HCT116 (cell line): ENCODE measurements at regions not wholly inside any gene's neighbourhood (a gene's known extent, or its start where the extent isn't known, plus 50 kb on each side); places are given as distances from the start of the nearest gene placed in this dataset.

Source experiments
- ATAC-seq: fragments of 200-7000 bp; cut with Tn5 transposase; 2 replicates; pipeline ENCODE4 v1.9.1; 2020; ENCODE audit warnings: mild to moderate bottlenecking, moderate library complexity
- BruUV-seq: library from RNA; stranded (reverse); fragments of 400-500 nt; replicated peaks from 2 replicates; lab custom pipeline; 2021; lab: Mats Ljungman, UMichigan
- CTCF ChIA-PET: fragments of 300-600 bp; sonication (Branson Sonifier 250); formaldehyde crosslinking; loops from one replicate; lab custom pipeline; 2021; ENCODE audit warnings: antibody characterized with exemption; lab: Charles Lee
- POLR2A ChIA-PET: fragments of 300-600, 350-600 bp; sonication (Branson Sonifier 250); formaldehyde crosslinking; loops from one replicate; lab custom pipeline; 2021; ENCODE audit warnings: antibody characterized with exemption; lab: Charles Lee
- RAD21 ChIA-PET, 2 experiments: fragments of 300-600 bp; sonication (Branson Sonifier 250); formaldehyde crosslinking; loops; one replicate each; lab custom pipeline; 2023; ENCODE audit warnings: low total read pairs in 2 of 2; ENCODE audit not compliant: uncharacterized antibody in 2 of 2, unreplicated experiment in 2 of 2, low non-redundant PET in 1 of 2; lab: Charles Lee
- DNase-seq: peaks from one replicate; pipeline ENCODE4 v3.0.0-alpha.2; 2010; ENCODE audit warnings: low read depth, low spot score
- H2AFZ ChIP-seq: fragments of 200-600 bp; shearing (Covaris generic), sonication (generic); 2 replicates; pipeline ENCODE4 v1.6.1; 2017; ENCODE audit warnings: low read depth, mixed run types, mixed read lengths, antibody characterized with exemption, low read length; ENCODE audit not compliant: poor library complexity, severe bottlenecking
- H3K27ac ChIP-seq: 2 replicates; pipeline ENCODE4 v1.5.1; 2012; ENCODE audit warnings: low read depth, low read length
- H3K27me3 ChIP-seq: fragments of 200-600 bp; sonication (generic); 2 replicates; pipeline ENCODE4 v1.6.1; 2016; ENCODE audit warnings: mixed run types, low read length, mixed read lengths; ENCODE audit not compliant: insufficient read depth
- H3K36me3 ChIP-seq, 2 experiments: fragments of 200-500 bp in 1 of 2; fragments of 200-600 bp in 1 of 2; sonication (Bioruptor generic) in 1 of 2; sonication (generic) in 1 of 2; 2 replicates each; pipeline versions ENCODE4 v1.5.1 to v1.6.1; 2014 to 2016; ENCODE audit warnings: low read length in 2 of 2, inconsistent platforms in 1 of 2, mixed read lengths in 1 of 2, mixed run types in 1 of 2; ENCODE audit not compliant: insufficient read depth in 2 of 2, control insufficient read depth in 1 of 2
- H3K4me1 ChIP-seq, 2 experiments: fragments of 200-600 bp in 1 of 2; sonication (generic) in 1 of 2; 2 replicates each; pipeline versions ENCODE4 v1.5.1 to v1.6.1; 2012 to 2017; ENCODE audit warnings: low read length in 2 of 2, inconsistent platforms in 1 of 2, mild to moderate bottlenecking in 1 of 2, mixed read lengths in 1 of 2, mixed run types in 1 of 2, moderate library complexity in 1 of 2; ENCODE audit not compliant: insufficient read depth in 2 of 2, control insufficient read depth in 1 of 2
- H3K4me2 ChIP-seq: fragments of 200-600 bp; sonication (generic); 2 replicates; pipeline ENCODE4 v1.6.1; 2017; ENCODE audit warnings: mixed run types, low read length, mixed read lengths
- H3K4me3 ChIP-seq, 2 experiments: fragments of 200-600 bp in 1 of 2; sonication (generic) in 1 of 2; replicated peaks in 1 of 2; 2 replicates each; pipeline ENCODE4 v1.5.1; 2011 to 2016; ENCODE audit warnings: low read length in 2 of 2, control low read depth in 1 of 2, low read depth in 1 of 2, mild to moderate bottlenecking in 1 of 2, mixed read lengths in 1 of 2, mixed run types in 1 of 2
- H3K79me2 ChIP-seq: fragments of 200-600 bp; sonication (generic); 2 replicates; pipeline ENCODE4 v1.6.1; 2017; ENCODE audit warnings: mild to moderate bottlenecking, mixed run types, low read length, moderate library complexity, mixed read lengths; ENCODE audit not compliant: insufficient read depth
- H3K9ac ChIP-seq: fragments of 200-600 bp; sonication (generic); 2 replicates; pipeline ENCODE4 v1.6.1; 2016; ENCODE audit warnings: low read length, mixed read lengths
- H3K9me2 ChIP-seq: fragments of 200-600 bp; sonication (generic), shearing (Covaris generic); 2 replicates; pipeline ENCODE4 v1.6.1; 2017; ENCODE audit warnings: mixed run types, mild to moderate bottlenecking, moderate library complexity; ENCODE audit not compliant: insufficient read depth
- H3K9me3 ChIP-seq, 2 experiments: fragments of 200-500 bp in 1 of 2; fragments of 200-600 bp in 1 of 2; sonication (Bioruptor generic) in 1 of 2; sonication (generic) in 1 of 2; 2 replicates each; pipeline ENCODE4 v1.6.1; 2014 to 2017; ENCODE audit warnings: low read length in 2 of 2, mixed read lengths in 2 of 2, inconsistent platforms in 1 of 2, low read depth in 1 of 2, mild to moderate bottlenecking in 1 of 2, mixed run types in 1 of 2, moderate library complexity in 1 of 2; ENCODE audit not compliant: control insufficient read depth in 1 of 2, insufficient read depth in 1 of 2
- H4K20me1 ChIP-seq: fragments of 200-600 bp; sonication (generic), shearing (Covaris generic); 2 replicates; pipeline ENCODE4 v1.6.1; 2017; ENCODE audit warnings: mixed run types, mild to moderate bottlenecking, moderate library complexity; ENCODE audit not compliant: insufficient read depth
- CBX3 ChIP-seq: IDR thresholded peaks from 2 replicates; pipeline ENCODE4 v1.6.1; 2012; ENCODE audit warnings: low read depth
- CEBPB ChIP-seq: IDR thresholded peaks from 2 replicates; pipeline ENCODE4 v1.6.1; 2012; ENCODE audit warnings: low read depth
- EGR1 ChIP-seq: IDR thresholded peaks from 2 replicates; pipeline ENCODE4 v1.6.1; 2012; ENCODE audit warnings: low read depth
- FOSL1 ChIP-seq: IDR thresholded peaks from 2 replicates; pipeline ENCODE4 v1.6.1; 2012; ENCODE audit warnings: low read depth
- JUND ChIP-seq: IDR thresholded peaks from 2 replicates; pipeline ENCODE4 v1.6.1; 2012
- POLR2A ChIP-seq: IDR thresholded peaks from 2 replicates; pipeline ENCODE4 v1.7.0; 2011; ENCODE audit warnings: borderline replicate concordance; ENCODE audit not compliant: insufficient read depth, insufficient read length; ENCODE audit errors: extremely low read depth
- SIN3A ChIP-seq: IDR thresholded peaks from 2 replicates; pipeline ENCODE4 v1.6.1; 2012; ENCODE audit warnings: low read depth
- SP1 ChIP-seq: IDR thresholded peaks from 2 replicates; pipeline ENCODE4 v1.6.1; 2012; ENCODE audit warnings: low read depth
- TCF7L2 ChIP-seq: IDR thresholded peaks from 2 replicates; pipeline ENCODE4 v1.7.0; 2011; ENCODE audit warnings: borderline replicate concordance, inconsistent platforms; ENCODE audit not compliant: insufficient read depth, insufficient read length; ENCODE audit errors: extremely low read depth
- YY1 ChIP-seq: IDR thresholded peaks from 2 replicates; pipeline ENCODE4 v1.6.1; 2011; ENCODE audit warnings: low read length, low read depth, moderate library complexity, mild to moderate bottlenecking; ENCODE audit not compliant: insufficient replicate concordance; ENCODE audit errors: extremely low read depth
- ZFX ChIP-seq: fragments of 450-650 bp; IDR thresholded peaks from 2 replicates; pipeline ENCODE4 v1.6.1; 2017
- ZNF274 ChIP-seq: fragments of 200-500 bp; sonication (Bioruptor generic); IDR thresholded peaks from 2 replicates; pipeline ENCODE4 v1.6.1; 2014; ENCODE audit warnings: mild to moderate bottlenecking, low read depth, low read length, inconsistent platforms
- intact Hi-C: fragments of 100-400 bp; cut with micrococcal nuclease; formaldehyde crosslinking; loops from 2 replicates; pipeline ENCODE4 v1.10.0; 2022
- TF ChIP-seq, protein P1 (sequence below): IDR thresholded peaks from 2 replicates; pipeline ENCODE4 v1.6.1; 2012
- TF ChIP-seq, protein P2 (sequence below): IDR thresholded peaks from 2 replicates; pipeline ENCODE4 v1.6.1; 2012
- TF ChIP-seq, protein P3 (sequence below), 3 experiments: fragments of 200-600 bp in 1 of 3; sonication (generic) in 1 of 3; IDR thresholded peaks in 2 of 3; conservative IDR thresholded peaks in 1 of 3; 2 replicates each; pipeline ENCODE4 v1.5.1; 2012 to 2017; ENCODE audit warnings: low read depth in 2 of 3, low read length in 2 of 3, antibody characterized with exemption in 1 of 3, borderline replicate concordance in 1 of 3, control low read depth in 1 of 3, mild to moderate bottlenecking in 1 of 3, mixed read lengths in 1 of 3, mixed run types in 1 of 3, moderate library complexity in 1 of 3; ENCODE audit not compliant: insufficient read depth in 1 of 3
- TF ChIP-seq, protein P4 (sequence below): IDR thresholded peaks from 2 replicates; pipeline ENCODE4 v1.6.1; 2012; ENCODE audit warnings: low read depth

DNA sequence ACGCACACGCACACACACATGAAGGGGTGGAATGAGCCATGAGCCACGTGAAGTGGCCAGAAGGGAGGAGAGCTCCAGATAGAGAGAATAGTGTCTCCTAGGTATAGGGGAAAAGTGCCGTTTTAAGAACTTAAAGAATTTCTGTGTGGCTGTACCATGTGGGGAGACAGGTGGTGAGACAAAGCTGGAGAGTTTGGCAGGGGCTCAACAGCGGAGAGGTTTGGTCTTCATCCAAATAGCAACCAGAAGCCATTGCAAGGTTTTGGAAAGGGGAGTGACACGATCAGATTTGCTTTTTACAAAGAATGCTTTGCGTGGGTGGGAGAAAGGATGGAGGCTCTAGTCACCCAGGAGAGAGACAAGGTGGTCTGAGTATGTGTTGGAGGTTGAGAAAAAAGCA lies 146.0 kb downstream of the IL20RB start:
- Histone ChIP-seq H2AFZ (no peak overlapping the region), H4K20me1 (no peaks in the 10 kb centered on the region), H3K4me1 (no peaks in the 10 kb centered on the region), H3K9me3 (no peaks in the 10 kb centered on the region), H3K4me2 (no peak overlapping the region), H3K4me3 (no peak overlapping the region), H3K36me3 (no peaks in the 10 kb centered on the region), H3K9me2 (no peaks in the 10 kb centered on the region), H3K27me3 (peaks cover 42% of the 10 kb centered on the region), H3K27ac (no peak overlapping the region), H3K9ac (no peak overlapping the region), H3K79me2 (no peaks in the 10 kb centered on the region)
- no peak for ATAC-seq
- POLR2A ChIA-PET: no interaction called here
- RAD21 ChIA-PET: no interaction called here
- no peak for DNase-seq
- CTCF ChIA-PET: no interaction called here
- intact Hi-C loops: no loop called here
- BruUV-seq: no TSS peak
- TF ChIP-seq, protein P1, sequence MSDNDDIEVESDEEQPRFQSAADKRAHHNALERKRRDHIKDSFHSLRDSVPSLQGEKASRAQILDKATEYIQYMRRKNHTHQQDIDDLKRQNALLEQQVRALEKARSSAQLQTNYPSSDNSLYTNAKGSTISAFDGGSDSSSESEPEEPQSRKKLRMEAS: no peak
- no peak for TF ChIP-seq YY1
- TF ChIP-seq ZFX: no peak
- no peak for TF ChIP-seq TCF7L2
- TF ChIP-seq ZNF274: no peak
- no peak for TF ChIP-seq EGR1
- no peak for TF ChIP-seq POLR2A
- TF ChIP-seq, protein P2, sequence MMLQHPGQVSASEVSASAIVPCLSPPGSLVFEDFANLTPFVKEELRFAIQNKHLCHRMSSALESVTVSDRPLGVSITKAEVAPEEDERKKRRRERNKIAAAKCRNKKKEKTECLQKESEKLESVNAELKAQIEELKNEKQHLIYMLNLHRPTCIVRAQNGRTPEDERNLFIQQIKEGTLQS: no peak
- TF ChIP-seq CBX3: no peak
- TF ChIP-seq, protein P3, sequence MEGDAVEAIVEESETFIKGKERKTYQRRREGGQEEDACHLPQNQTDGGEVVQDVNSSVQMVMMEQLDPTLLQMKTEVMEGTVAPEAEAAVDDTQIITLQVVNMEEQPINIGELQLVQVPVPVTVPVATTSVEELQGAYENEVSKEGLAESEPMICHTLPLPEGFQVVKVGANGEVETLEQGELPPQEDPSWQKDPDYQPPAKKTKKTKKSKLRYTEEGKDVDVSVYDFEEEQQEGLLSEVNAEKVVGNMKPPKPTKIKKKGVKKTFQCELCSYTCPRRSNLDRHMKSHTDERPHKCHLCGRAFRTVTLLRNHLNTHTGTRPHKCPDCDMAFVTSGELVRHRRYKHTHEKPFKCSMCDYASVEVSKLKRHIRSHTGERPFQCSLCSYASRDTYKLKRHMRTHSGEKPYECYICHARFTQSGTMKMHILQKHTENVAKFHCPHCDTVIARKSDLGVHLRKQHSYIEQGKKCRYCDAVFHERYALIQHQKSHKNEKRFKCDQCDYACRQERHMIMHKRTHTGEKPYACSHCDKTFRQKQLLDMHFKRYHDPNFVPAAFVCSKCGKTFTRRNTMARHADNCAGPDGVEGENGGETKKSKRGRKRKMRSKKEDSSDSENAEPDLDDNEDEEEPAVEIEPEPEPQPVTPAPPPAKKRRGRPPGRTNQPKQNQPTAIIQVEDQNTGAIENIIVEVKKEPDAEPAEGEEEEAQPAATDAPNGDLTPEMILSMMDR (IDR thresholded peaks at IDR 0.05 in 2 of 3, conservative IDR thresholded peaks at IDR 0.05 in 1 of 3; ENCODE audit: borderline replicate concordance in 1 of 3, insufficient read depth in 1 of 3, low read depth in 2 of 3, low read length in 2 of 3): no peak
- TF ChIP-seq, protein P4, sequence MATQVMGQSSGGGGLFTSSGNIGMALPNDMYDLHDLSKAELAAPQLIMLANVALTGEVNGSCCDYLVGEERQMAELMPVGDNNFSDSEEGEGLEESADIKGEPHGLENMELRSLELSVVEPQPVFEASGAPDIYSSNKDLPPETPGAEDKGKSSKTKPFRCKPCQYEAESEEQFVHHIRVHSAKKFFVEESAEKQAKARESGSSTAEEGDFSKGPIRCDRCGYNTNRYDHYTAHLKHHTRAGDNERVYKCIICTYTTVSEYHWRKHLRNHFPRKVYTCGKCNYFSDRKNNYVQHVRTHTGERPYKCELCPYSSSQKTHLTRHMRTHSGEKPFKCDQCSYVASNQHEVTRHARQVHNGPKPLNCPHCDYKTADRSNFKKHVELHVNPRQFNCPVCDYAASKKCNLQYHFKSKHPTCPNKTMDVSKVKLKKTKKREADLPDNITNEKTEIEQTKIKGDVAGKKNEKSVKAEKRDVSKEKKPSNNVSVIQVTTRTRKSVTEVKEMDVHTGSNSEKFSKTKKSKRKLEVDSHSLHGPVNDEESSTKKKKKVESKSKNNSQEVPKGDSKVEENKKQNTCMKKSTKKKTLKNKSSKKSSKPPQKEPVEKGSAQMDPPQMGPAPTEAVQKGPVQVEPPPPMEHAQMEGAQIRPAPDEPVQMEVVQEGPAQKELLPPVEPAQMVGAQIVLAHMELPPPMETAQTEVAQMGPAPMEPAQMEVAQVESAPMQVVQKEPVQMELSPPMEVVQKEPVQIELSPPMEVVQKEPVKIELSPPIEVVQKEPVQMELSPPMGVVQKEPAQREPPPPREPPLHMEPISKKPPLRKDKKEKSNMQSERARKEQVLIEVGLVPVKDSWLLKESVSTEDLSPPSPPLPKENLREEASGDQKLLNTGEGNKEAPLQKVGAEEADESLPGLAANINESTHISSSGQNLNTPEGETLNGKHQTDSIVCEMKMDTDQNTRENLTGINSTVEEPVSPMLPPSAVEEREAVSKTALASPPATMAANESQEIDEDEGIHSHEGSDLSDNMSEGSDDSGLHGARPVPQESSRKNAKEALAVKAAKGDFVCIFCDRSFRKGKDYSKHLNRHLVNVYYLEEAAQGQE: no peak
- no peak for TF ChIP-seq FOSL1
- TF ChIP-seq CEBPB: no peak
- TF ChIP-seq SIN3A: no peak
- no peak for TF ChIP-seq SP1
- no peak for TF ChIP-seq JUND
